ENCODE measurements at regions not wholly inside any gene's neighbourhood (a gene's known extent, or its start where the extent isn't known, plus 50 kb on each side); places are given as distances from the start of the nearest gene placed in this dataset.

GRCh38 chrX:124986284-124986683 lies 333.4 kb upstream of the TEX13C start:
- Histone ChIP-seq H3K79me2 (ENCODE audit: control insufficient read depth in 1 of 2, insufficient read depth in 2 of 2, low read length in 2 of 2) (no peaks in the 10 kb centered on the region), H2AK5ac (ENCODE audit: low read depth, low read length) (no peak overlapping the region), H3K14ac (ENCODE audit: insufficient read length) (no peak overlapping the region), H4K20me1 (replicated peaks in 1 of 2; ENCODE audit: control insufficient read depth in 1 of 2, insufficient read depth in 2 of 2, low read length in 2 of 2) (no peaks in the 10 kb centered on the region), H3K36me3 (ENCODE audit: control insufficient read depth in 2 of 4, insufficient read depth in 4 of 4, low read length in 3 of 4) (no peaks in the 10 kb centered on the region), H4K5ac (ENCODE audit: insufficient read length, low read depth, low read length) (no peak overlapping the region), H2AFZ (ENCODE audit: low read length) (no peak overlapping the region), H3K56ac (replicated peaks; ENCODE audit: insufficient read length, low read depth, low read length) (no peak overlapping the region), H2BK20ac (ENCODE audit: low read length) (no peak overlapping the region), H2BK5ac (ENCODE audit: low read depth, low read length) (no peak overlapping the region), H3K4me3 (ENCODE audit: extremely low read depth in 1 of 4, insufficient read depth in 2 of 4, low read depth in 3 of 4, low read length in 4 of 4) (no peak overlapping the region), H3K18ac (ENCODE audit: extremely low read depth, low read length) (no peak overlapping the region), H3K9me3 (ENCODE audit: insufficient read depth in 2 of 2, low read depth in 1 of 2, low read length in 1 of 2) (no peaks in the 10 kb centered on the region), H3K4ac (replicated peaks; ENCODE audit: insufficient read length, low read depth, low read length) (no peak overlapping the region), H3K27me3 (replicated peaks in 1 of 4; ENCODE audit: control insufficient read depth in 3 of 4, extremely low read depth in 1 of 4, insufficient read depth in 3 of 4, low read length in 3 of 4) (no peaks in the 10 kb centered on the region), H4K8ac (ENCODE audit: extremely low read depth, insufficient read depth, low read length) (no peak overlapping the region), H4K91ac (replicated peaks; ENCODE audit: insufficient read length, low read length) (no peak overlapping the region), H2BK120ac (replicated peaks; ENCODE audit: low read depth, low read length) (no peak overlapping the region), H3K4me1 (replicated peaks in 1 of 4; ENCODE audit: control insufficient read depth in 3 of 4, insufficient read depth in 4 of 4, low read length in 3 of 4) (no peaks in the 10 kb centered on the region), H2BK15ac (ENCODE audit: low read length) (no peak overlapping the region), H2BK12ac (ENCODE audit: low read depth, low read length) (no peak overlapping the region), H3K23ac (ENCODE audit: insufficient read length) (no peak overlapping the region), H3K27ac (ENCODE audit: low read depth, low read length) (no peak overlapping the region), H3K23me2 (ENCODE audit: low read depth, low read length) (no peaks in the 10 kb centered on the region), H3K9ac (replicated peaks in 1 of 4; ENCODE audit: extremely low read depth in 1 of 4, low read depth in 3 of 4, low read length in 3 of 4) (no peak overlapping the region), H3K79me1 (ENCODE audit: low read depth, low read length) (no peaks in the 10 kb centered on the region), H3K4me2 (ENCODE audit: insufficient read depth in 1 of 2, low read depth in 2 of 2, low read length in 2 of 2) (no peak overlapping the region)
- TF ChIP-seq NANOG (IDR thresholded peaks at IDR 0.05; ENCODE audit: insufficient read depth, low read depth, low read length, poor library complexity, severe bottlenecking): no peak
- no peak for TF ChIP-seq HDAC6 (IDR thresholded peaks at IDR 0.05; ENCODE audit: low read depth, low read length)
- TF ChIP-seq GABPA (IDR thresholded peaks at IDR 0.05; ENCODE audit: borderline replicate concordance, insufficient read depth, low read length): no peak
- no peak for TF ChIP-seq EGR1 (IDR thresholded peaks at IDR 0.05; ENCODE audit: borderline replicate concordance, low read depth, low read length)
- TF ChIP-seq RNF2 (IDR thresholded peaks at IDR 0.05; ENCODE audit: borderline replicate concordance, low read depth, low read length, missing control alignments, poor library complexity, severe bottlenecking): no peak
- no peak for TF ChIP-seq JUN (IDR thresholded peaks at IDR 0.05; ENCODE audit: low read depth, low read length)
- no peak for TF ChIP-seq CEBPB (IDR thresholded peaks at IDR 0.05; ENCODE audit: low read depth, low read length)
- TF ChIP-seq PHF8 (conservative IDR thresholded peaks at IDR 0.05; ENCODE audit: low read depth, low read length): no peak
- DNase-seq (ENCODE audit: low read depth in 1 of 2, low spot score in 2 of 2) (no peak), FAIRE-seq (no peak)
- ChIA-PET POLR2A (ENCODE audit: partially characterized antibody) (no interaction called here), CTCF (ENCODE audit: partially characterized antibody) (interaction anchor here (0.6 kb wide), 1 partner anchor 191 kb away, joined by 3 read pairs; no protein-coding TSS in a partner anchor)
- WGBS, 2 experiments (ENCODE audit: extremely low coverage in 1 of 2, insufficient coverage in 1 of 2, insufficient read length in 1 of 2, insufficient replicate concordance in 2 of 2, low coverage in 1 of 2, low lambda C conversion rate in 2 of 2, missing lambda C conversion rate in 1 of 2): 97% methylated on average over 3 of the region's 3 CpGs; no CpG with 5 or more reads in 1 of the 2 experiments

Measured in H1 (cell line).